ENCODE measurements at regions not wholly inside any gene's neighbourhood (a gene's known extent, or its start where the extent isn't known, plus 50 kb on each side); places are given as distances from the start of the nearest gene placed in this dataset.

GRCh38 chrX:122434942-122435341, 749.1 kb upstream of the GRIA3 start:
- no peak for DNase-seq

GRCh38 chrX:122439831-122440230, 744.2 kb upstream of the GRIA3 start:
- no peak for DNase-seq

- no peak for DNase-seq
Measured at GRCh38 chrX:122440832-122441231, 743.2 kb upstream of the GRIA3 start.

GRCh38 chrX:122441451-122441850, 742.6 kb upstream of the GRIA3 start:
- no peak for DNase-seq

GRCh38 chrX:122445466-122445865, 738.6 kb upstream of the GRIA3 start:
- no peak for DNase-seq

GRCh38 chrX:122464341-122464740, 719.7 kb upstream of the GRIA3 start:
- no peak for DNase-seq

GRCh38 chrX:122475306-122475705, 708.8 kb upstream of the GRIA3 start:
- no peak for DNase-seq

GRCh38 chrX:122500556-122500955, 683.5 kb upstream of the GRIA3 start:
- no peak for DNase-seq

GRCh38 chrX:122501652-122502051, 682.4 kb upstream of the GRIA3 start:
- DNase-seq: no peak

- DNase-seq: no peak
Measured at GRCh38 chrX:122504026-122504425, 680.1 kb upstream of the GRIA3 start.

GRCh38 chrX:122512561-122513072, 671.5 kb upstream of the GRIA3 start:
- DNase-seq: peak; percentile 65

- DNase-seq: no peak
Measured at GRCh38 chrX:122517786-122518185, 666.3 kb upstream of the GRIA3 start.

GRCh38 chrX:122545778-122546177, 638.3 kb upstream of the GRIA3 start:
- no peak for DNase-seq

GRCh38 chrX:122546269-122546668, 637.8 kb upstream of the GRIA3 start:
- DNase-seq: no peak

GRCh38 chrX:122552286-122552800, 631.7 kb upstream of the GRIA3 start:
- DNase-seq: no peak

- DNase-seq: no peak
Measured at GRCh38 chrX:122555925-122556324, 628.2 kb upstream of the GRIA3 start.

- DNase-seq: peak; percentile 65
Measured at GRCh38 chrX:122565952-122566351, 618.1 kb upstream of the GRIA3 start.

- no peak for DNase-seq
Measured at GRCh38 chrX:122566401-122566800, 617.7 kb upstream of the GRIA3 start.

GRCh38 chrX:122567911-122568310, 616.2 kb upstream of the GRIA3 start:
- DNase-seq: no peak

- DNase-seq: no peak
Measured at GRCh38 chrX:122572461-122572860, 611.6 kb upstream of the GRIA3 start.

GRCh38 chrX:122579036-122579435, 605.0 kb upstream of the GRIA3 start:
- DNase-seq: no peak

- DNase-seq: no peak
Measured at GRCh38 chrX:122579526-122579925, 604.6 kb upstream of the GRIA3 start.

- no peak for DNase-seq
Measured at GRCh38 chrX:122582280-122582974, 601.7 kb upstream of the GRIA3 start.

- no peak for DNase-seq
Measured at GRCh38 chrX:122582975-122583305, 601.1 kb upstream of the GRIA3 start.

- no peak for DNase-seq
Measured at GRCh38 chrX:122583551-122583950, 600.5 kb upstream of the GRIA3 start.

Data from islet precursor cell (in vitro differentiated cells).